ENCODE measurements at regions not wholly inside any gene's neighbourhood (a gene's known extent, or its start where the extent isn't known, plus 50 kb on each side); places are given as distances from the start of the nearest gene placed in this dataset.

DNA sequence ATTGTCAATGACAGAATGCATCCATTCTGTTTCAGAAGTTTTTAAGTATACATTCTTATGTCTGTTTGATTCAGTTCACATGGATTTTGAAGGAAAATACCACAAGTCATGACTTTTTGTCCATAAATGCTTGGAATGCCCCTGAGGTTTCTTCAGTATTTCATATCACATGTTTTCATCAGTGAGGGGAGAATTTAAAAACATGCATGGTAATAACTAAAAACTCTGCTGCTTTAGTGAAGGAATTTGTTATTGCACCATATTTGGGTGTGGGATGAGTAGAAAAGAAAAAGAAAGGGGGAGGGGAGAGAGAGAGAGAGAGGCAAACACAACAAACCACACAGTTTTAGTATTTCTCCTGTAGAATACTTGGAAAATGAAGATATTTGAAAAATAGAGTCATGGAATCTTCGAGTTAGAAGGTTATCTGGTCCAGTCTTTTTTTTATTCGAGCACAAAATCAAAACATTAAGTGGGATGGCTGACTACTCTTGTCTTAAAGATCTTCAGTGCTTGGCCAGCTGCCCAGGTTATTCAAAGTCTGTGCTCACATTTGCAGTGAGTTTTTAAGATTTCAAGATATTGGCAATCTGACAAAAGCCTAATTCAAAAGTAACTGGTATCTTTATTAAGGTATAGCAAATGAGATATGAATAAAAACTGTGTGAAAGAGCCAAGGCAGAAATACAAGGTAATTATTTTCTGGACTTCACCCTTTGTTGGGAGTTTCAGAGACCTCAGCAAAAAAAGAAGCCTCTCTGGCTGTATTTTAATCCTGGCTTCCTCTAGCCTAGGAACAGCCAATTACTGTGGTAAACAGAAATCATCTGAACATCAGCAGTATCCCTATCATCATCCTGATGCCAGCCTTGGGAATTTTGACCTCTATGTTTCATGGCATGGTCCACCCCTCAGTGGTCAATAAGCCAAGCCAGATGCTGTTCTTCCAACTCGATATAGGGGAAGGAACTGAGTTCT is 687.9 kb upstream of the CITED2 start:
- no peak for DNase-seq (ENCODE audit: low spot score)

DNA sequence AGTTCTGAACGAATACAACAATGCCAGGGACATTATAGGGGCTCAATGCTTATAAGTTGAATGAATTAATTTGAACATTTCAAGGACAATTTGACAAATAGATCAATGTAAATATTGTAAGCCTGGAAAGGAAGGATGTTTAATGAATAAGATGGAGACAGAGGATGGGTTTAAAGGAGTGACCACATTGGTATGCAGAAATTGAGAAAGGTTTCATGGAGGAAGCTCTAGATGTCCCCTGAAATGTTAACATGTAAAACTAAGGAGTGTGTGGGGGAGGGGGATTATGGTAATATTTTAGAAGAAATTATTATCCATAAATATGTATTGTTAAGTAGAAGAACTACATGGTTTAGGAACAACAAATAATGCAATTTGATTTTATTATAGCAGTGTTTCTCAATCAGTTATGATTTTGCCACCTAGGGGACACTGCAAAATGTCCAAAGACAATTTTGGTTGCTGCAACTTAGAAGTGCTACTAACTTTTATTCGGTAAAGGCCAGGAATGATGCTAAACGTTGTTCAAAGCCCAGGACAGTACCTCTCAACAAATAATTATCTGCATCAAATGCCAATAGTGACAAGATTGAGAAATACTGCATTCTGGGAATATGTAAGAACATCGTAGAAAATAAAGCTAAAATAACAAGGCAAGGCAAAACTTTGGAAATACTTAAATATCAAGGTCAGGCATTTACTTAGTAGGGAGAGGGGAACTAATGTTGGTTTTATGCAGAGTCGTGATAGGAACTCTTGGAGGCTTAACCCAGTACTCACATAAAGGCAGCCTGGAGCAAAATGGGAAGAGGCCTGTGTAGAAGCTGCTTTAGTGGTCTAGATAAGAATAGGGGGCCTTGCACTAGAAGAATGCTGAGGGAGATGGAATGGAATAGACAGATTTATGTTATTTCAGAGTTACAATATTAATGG is 686.9 kb upstream of the CITED2 start:
- no peak for DNase-seq (ENCODE audit: low spot score)

DNA sequence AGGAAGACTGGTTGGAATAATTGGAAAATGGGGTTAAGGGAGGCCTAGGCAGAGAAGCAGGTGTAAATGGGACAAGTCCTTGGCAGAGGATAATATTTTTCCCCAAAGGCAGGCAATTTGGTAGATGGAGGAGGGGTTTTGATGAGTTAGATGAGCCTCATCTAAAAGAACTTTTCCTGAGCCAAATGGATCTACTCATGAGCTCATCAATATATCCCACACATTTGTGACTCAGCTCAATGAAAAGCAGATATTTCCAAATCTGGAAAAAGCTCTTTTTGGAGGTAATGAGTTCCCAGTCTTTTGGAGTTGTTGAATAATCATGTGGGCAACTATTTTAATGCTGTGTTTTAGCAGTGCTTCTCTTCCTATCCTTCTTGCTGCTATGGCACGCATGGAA is 685.5 kb upstream of the CITED2 start:
- no peak for DNase-seq (ENCODE audit: low spot score)

DNA sequence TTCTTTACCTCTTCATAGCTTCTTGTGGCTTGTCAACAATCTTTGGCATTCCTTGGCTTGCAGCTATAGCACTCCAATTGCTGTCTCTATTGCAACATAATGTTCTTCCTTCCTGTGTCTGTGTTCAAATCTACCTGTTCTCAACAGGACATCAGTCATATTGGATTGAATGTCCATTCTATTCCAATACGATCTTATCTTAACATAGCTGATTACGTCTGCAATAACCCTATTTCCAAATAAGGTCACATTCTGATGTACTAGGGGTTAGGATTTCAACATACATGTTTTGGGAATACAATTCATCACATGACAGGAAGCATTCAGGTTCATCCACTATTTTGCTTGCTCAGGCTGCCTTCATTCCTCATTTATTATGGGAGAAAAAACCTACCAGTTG is 684.4 kb upstream of the CITED2 start:
- DNase-seq (ENCODE audit: low spot score): no peak

DNA sequence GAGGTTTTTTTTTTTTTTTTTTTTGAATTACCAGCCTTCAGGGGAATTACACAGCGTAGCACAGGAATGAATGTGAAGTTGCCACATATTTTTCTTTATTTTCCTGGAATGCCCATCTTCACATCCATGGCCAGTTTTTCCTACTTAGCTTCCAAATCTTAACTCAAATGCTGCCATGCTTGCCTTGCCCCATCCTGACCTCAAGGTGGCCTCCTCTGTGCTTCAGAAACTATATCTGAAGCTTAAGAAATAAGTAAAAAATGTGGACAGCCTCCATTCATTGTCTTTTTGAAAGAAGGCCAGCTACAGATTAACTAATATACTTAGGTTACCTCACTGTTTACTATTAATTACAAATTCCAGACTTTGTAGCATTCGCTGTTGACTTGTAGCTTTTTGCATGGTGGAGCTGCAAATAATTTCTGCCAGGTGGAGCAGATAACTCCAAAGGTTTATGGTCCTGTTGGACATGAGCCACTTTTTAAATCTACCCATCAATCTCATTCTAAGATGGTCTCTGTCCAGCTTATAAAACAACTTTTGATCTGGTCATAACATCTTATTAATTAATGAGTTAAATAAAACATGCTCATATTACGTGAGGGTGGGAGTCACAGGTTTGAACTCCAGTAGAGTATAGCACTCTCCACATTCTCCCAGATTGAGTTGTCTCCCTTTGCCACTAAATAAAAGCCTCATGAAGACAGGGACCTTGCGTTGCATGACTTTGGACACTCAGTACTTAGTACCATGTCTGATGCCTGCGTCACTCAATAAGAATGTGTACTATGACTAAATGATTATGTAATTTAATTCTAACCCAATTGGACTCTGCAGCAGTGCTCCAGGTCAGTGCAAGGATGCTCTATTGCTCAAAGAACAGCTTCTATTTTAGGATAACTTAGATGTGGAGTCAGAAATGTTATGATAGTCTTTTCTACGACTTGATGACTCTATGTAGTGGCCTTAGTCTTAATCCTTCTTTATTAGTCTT is 678.6 kb upstream of the CITED2 start:
- peak; percentile 18 for DNase-seq (ENCODE audit: low spot score)

DNA sequence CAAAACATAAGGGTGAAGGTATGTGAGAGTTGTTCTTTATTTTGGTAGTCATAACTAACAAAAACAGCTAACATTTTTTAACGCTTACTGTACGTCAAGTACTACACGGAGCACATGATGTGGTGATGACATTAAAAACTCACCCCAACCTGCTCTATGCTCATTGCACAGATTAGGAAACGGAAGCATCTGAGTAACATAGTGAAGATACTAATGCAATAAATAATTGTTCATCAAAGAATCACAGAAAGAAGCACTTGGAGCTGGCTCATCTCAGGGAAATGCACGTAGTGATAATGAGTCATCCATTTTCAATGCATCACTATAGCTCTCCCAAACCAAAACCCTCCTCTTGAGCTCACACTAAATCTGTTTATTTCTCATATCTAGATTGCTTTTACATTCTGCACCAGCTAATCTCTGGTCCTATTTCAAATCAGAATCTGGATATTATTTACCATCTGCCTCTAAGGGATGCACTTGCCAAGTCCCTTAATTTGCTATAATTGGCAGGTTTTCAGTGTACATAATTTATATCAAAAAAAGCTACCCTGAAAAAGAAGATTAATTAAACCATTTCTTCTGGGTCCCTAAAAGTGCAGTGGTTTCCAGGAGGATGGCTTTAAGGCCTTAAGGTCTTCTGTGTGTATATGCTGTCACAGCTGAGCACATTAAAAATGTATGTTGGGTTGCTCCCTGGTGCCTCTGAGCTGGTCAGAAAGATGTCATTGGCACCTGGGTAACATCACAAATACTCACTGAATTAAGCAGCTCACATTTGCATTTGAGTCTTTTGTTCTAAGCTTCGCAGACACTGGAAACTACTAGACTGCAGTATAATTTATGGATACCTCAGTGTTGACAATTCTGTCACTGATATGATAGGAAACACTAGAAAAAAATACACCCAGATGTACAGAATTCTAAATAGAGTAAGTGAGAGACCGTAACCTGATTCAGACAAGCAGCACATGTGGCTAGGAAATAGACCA is 677.4 kb upstream of the CITED2 start:
- peak; percentile 14 for DNase-seq (ENCODE audit: low spot score)

DNA sequence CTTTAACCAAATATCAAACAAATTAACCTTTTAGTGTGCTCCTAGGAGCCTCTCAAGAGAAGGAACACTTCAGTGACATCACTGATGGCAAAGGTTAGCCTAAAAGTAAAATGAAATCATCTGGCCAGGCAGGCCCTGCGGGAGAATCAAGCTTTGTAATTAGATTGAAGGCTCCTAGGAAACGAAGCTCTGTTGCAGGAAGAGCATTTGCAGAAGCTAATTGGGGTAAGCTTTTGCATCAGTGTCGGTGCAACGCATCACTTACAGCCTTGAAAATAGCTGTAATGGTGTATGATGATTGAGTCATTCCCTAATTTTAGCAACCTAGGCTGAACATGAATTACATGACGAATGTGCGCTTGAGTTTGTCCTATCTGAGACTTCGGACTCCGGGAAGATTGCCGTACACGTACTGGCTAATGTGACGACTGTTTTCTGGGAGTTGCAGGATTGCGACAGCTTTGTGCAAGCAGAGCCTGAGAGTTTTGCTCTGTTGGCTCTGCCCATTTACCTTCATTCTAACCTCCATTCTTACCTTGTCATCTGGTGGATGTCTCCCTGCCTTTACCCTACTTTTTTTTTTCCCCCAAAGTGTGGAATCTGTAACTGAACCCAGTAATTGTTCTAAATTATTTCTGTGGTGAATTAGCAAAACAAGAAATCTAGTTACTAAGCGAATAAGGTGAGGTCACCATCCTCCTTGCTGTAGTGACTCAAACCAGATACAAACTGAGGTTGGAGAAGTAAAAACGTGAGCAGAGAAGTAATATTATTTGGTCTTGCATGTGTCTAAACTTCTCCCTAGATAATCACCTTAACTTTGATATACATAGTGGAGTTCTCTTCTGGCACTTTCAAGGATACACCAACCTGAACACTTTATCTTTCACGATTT is 675.9 kb upstream of the CITED2 start:
- no peak for DNase-seq (ENCODE audit: low spot score)

DNA sequence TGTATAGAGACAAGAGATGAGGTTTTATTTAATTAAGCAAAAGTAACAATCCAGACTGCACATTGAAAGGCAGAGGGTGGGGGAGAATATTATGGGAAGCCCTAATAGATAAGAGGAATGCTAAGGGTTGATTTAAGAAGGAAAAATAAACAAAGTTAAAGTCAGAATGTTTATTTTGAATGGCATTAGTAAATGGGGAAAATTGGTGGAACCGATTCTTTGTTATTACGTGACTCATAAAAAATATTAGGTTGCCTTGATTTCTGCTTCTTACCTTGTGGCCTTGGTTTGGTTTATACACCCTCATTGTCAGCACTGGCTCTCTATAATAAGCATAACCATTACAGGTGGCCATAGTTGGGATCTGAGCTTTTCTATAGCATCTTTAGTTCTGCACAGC is 674.8 kb upstream of the CITED2 start:
- no peak for DNase-seq (ENCODE audit: low spot score)

DNA sequence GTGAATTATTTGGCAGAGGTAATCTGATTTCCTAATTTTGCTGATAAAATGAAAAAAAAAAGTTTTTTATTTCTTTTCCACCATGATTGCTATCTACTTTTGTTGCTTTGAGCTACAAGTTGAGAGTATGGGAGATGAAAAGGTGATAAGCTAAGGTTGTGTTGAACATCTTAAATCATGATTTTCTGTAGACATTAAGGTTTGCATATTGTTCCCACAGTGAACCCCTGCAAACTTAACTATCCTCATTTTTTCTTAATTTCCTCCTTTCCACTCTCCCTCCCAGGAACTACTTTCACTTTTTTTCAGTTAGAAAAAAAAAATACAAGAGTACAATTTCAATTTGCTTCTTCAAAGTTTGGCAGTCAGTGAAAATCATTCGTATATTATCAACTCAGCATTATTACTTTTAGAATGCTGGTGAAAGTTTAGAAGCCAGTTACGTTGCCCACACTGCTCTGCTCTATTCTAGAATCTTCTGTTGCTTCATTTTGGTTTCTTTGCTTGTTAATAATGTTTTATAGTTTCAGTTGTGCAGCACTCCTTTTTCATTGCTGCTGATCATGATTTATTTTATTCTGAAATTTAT is 673.8 kb upstream of the CITED2 start:
- no peak for DNase-seq (ENCODE audit: low spot score)

DNA sequence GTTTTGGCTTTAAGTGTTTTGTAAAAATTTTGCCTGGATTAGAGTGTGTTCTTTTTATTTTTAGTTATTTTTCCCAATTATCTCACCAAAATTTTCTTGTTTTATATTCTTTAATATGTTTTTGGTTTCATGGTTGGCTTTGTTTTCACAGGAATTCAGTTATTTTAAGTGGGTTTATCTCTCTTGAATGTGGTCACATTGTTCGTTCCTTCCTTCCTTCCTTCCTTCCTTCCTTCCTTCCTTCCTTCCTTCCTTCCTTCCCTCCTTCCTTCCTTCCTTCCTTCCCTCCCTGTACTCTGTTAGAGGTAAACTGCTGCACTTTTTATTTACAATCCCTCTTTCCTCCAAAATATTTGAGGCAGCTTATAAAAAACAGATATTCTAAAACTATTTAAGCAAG is 672.9 kb upstream of the CITED2 start:
- no peak for DNase-seq (ENCODE audit: low spot score)

DNA sequence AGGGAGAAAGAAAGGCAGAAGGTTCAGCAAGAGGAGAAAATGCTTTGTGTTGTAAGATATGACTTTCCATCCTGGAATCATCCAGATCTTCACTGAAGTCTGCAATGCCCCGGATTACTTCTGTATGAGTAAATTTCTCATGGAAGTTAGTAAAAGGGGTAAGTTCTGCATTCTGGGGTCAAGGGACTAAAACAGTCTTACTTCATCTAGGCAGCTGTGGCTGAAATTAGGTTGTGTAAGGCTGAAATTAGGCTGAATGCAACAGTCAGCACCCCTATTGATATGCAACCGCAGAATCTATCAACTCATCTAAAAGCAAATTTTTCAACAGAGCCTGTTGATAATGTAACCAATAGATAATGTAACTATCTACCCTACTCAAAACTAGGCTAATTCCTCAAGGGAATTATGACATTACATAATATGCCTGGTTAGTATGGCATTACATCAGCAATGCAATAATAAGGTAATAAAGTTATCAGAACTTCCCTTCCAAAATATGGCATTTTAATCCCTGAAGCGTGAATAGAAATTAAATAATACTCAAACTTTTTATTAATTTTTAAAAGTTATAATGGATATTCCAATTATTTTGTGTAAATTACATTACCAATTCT is 671.7 kb upstream of the CITED2 start:
- no peak for DNase-seq (ENCODE audit: low spot score)

DNA sequence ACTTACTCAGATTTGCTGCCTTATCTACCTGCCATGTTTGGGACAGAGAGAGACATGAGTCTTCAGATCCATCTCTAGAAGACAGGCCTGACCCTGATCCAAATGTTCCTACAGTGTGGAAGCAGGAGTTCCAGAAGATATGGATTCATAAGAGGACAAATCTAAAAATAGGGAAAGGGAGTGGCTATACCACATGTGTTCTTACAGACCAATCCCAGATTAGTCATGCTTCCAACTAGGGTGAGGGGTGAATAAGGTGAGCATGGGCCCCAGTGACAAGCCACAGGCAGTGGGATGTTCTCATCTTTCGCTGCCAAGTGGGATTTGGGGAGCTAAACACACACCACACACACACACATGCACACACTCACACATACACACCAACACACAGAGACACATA is 670.7 kb upstream of the CITED2 start:
- no peak for DNase-seq (ENCODE audit: low spot score)

DNA sequence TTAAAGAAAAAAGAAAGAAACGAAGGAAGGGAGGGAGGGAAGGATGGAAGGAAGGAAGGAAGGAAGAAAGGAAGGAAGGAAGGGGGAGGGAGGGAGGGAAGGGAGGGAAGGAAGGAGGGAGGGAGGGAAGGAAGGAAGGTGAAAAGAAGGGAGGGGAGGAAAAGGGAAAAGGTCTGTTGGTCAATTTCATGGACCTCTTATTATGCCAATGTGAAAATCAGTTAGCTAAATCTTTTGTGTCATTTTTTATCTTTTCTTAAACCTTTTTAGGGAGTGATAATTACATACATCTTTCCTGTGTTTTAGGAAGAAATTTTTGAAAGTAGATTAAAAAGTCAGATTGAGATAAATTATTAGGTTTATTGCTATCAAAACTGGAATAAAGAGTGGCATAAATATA is 670.2 kb upstream of the CITED2 start:
- DNase-seq (ENCODE audit: low spot score): no peak

DNA sequence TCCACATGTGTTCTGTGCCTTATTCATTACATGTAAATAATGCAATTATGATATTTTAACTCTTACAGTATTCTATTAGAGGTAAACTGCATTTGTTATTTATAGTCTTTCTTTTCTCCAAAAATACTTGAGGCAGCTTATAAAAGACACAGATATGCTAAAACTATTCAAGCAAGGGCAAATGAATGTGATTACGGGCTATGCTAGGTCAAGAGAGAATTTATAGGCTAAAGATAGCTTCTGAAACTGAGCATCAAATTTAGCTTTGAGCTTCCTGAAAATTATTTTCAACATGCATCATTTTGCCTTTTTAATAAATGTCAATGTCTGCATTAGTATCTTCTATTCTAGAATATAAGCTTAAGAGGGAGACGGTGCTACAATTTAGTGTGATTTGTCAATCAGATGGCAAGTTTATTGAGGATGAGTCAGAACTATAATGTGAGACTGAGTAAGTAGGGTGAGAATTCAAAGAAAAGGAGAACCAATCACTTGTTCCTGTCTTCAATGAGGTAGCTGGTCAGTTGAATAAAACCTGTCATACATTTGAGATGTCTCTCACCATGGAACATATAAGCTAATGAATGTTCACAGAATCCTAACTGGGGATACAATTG is 669.4 kb upstream of the CITED2 start:
- no peak for DNase-seq (ENCODE audit: low spot score)

DNA sequence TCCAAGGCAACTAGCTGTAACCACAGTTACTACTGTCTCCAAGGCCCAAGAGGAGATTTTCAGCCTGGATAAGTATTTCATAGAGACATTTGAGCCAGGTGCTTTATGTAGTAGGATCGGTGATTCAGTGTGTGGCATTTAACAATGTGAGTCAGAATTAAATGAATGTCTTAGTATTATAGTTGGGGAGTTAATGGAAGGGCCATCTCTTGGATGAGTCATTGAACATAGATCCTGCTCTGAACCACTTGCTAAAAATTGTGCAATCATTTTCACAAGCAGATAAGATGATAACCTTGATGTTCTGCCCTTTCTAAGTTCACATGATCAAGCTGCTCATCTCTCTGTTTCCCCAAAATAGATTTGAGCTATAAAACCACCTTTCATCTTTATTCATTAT is 668.9 kb upstream of the CITED2 start:
- no peak for DNase-seq (ENCODE audit: low spot score)

DNA sequence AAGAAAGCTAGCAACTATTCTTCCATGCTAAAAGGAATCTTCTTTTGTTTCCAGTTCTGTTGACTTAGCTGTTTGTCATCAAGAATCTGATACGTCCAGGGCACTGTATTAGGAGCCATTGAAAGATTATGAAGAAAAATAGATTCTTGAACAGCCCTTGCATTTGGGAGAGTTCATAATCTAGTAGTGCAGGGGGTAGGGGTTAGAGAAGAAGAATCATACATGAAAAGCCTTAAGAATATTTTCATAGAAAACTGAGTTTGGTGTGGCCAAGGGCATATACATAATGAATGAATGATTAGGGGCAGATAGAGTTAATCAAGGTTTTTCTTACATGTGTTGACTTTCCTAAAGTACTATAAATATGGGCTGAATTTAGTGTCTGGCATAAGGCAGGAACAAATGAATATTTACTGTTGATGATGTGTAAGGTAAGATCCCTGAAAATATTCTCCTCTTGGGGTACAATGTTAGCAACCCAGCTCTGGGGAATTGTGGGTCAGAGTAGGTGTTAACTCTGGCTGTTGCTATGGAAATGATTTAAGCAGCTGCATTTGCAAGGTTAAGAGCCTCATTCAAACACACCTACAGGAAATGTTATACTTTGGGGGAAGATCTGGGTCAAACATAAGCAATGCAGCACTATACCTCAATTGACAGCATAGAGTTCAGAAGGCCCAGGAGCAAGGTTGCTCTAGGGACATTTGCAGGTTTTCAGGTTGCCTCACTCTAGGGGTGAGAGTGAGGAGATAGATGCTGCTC is 667.3 kb upstream of the CITED2 start:
- no peak for DNase-seq (ENCODE audit: low spot score)

DNA sequence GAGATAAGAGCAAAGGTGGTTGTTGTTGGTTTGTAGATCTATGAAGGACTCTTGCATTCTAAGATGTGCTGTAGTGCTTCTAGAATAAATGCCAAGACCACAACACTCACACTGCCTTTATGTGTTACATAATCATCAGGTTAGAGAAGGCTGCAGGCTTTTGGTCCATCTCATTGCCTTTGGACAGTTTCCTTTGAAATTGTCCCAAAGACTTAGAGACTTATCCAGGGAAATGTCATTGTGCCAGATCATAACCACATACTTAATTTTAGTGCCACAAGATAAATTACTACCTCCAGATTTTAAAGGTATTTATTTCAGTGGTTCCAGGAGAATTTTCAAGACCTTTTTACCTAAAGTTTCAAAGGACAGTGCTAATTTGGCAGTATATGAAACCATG is 666.6 kb upstream of the CITED2 start:
- no peak for DNase-seq (ENCODE audit: low spot score)

All from D341Med (cell line).